Epithelial cell of esophagus (primary cell): ENCODE measurements at regions not wholly inside any gene's neighbourhood (a gene's known extent, or its start where the extent isn't known, plus 50 kb on each side); places are given as distances from the start of the nearest gene placed in this dataset.
"Not testable (repeated sequence)": the region's sequence is repeated elsewhere in the genome, so short reads cannot be mapped to it uniquely, and the experiment has no call there.

Source experiments
- DNase-seq: peaks from one replicate; pipeline ENCODE4 v3.0.0; 2010; ENCODE audit warnings: low read depth
- H3K4me3 ChIP-seq: 2 replicates; pipeline ENCODE4 v1.5.1; 2011; ENCODE audit warnings: mild to moderate bottlenecking, low read length, control low read depth
- CTCF ChIP-seq: IDR thresholded peaks from 2 replicates; pipeline ENCODE4 v1.5.1; 2011; ENCODE audit warnings: low read depth, mild to moderate bottlenecking, low read length, control low read depth, inconsistent platforms; ENCODE audit not compliant: insufficient read depth; ENCODE audit errors: missing control alignments

- no peak for DNase-seq
- no peak overlapping the region for H3K4me3 ChIP-seq
- TF ChIP-seq CTCF: no peak
Observed at GRCh38 chr10:8172604-8173003, 118.1 kb downstream of the GATA3 start.

GRCh38 chr10:8173243-8173865 lies 118.9 kb downstream of the GATA3 start:
- no peak for DNase-seq
- TF ChIP-seq CTCF: no peak
- no peak overlapping the region for H3K4me3 ChIP-seq

- DNase-seq: no peak
- TF ChIP-seq CTCF: no peak
- H3K4me3 ChIP-seq: no peak overlapping the region
Observed at GRCh38 chr10:8173866-8174243, 119.4 kb downstream of the GATA3 start.

- no peak overlapping the region for H3K4me3 ChIP-seq
- no peak for DNase-seq
- no peak for TF ChIP-seq CTCF
Observed at GRCh38 chr10:8174762-8175161, 120.3 kb downstream of the GATA3 start.

- H3K4me3 ChIP-seq, DNase-seq: not testable (repeated sequence)
Observed at GRCh38 chr10:8177526-8177925, 123.0 kb downstream of the GATA3 start.

- DNase-seq, H3K4me3 ChIP-seq: not testable (repeated sequence)
Observed at GRCh38 chr10:8179773-8180172, 125.3 kb downstream of the GATA3 start.

- TF ChIP-seq CTCF: no peak
- H3K4me3 ChIP-seq: no peak overlapping the region
- DNase-seq: no peak
Observed at GRCh38 chr10:8180360-8181109, 126.0 kb downstream of the GATA3 start.

- TF ChIP-seq CTCF: no peak
- no peak overlapping the region for H3K4me3 ChIP-seq
- no peak for DNase-seq
Observed at GRCh38 chr10:8181496-8182157, 127.1 kb downstream of the GATA3 start.
